HEK293 (cell line): ENCODE measurements at regions not wholly inside any gene's neighbourhood (a gene's known extent, or its start where the extent isn't known, plus 50 kb on each side); places are given as distances from the start of the nearest gene placed in this dataset.

Experiments used
- CTCF ChIA-PET: fragments of 350-600 bp; formaldehyde crosslinking; extraction: SDS; loops from one replicate; lab custom pipeline; 2021; ENCODE audit warnings: antibody characterized with exemption; lab: Yijun Ruan, JAX
- POLR2A ChIA-PET: fragments of 300-600 bp; formaldehyde crosslinking; extraction: SDS; loops from one replicate; lab custom pipeline; 2020; ENCODE audit warnings: antibody characterized with exemption, inconsistent platforms; lab: Yijun Ruan, JAX
- H3K27ac ChIP-seq: fragments of 200-500 bp; sonication (Bioruptor generic); 2 replicates; pipeline ENCODE4 v1.5.1; 2014; ENCODE audit warnings: low read depth, low read length, control low read depth, inconsistent platforms; ENCODE audit errors: extremely low read depth
- H3K36me3 ChIP-seq, 2 experiments: fragments of 200-500 bp in 1 of 2; sonication (Bioruptor generic) in 1 of 2; 1 replicate in 1 of 2; 2 replicates in 1 of 2; pipeline ENCODE4 v1.5.1; 2014 to 2017; ENCODE audit warnings: inconsistent platforms in 2 of 2, low read length in 2 of 2; ENCODE audit not compliant: control insufficient read depth in 2 of 2, insufficient read depth in 1 of 2
- H3K4me1 ChIP-seq: fragments of 200-500 bp; sonication (Bioruptor generic); 2 replicates; pipeline ENCODE4 v1.5.1; 2014; ENCODE audit warnings: mild to moderate bottlenecking, low read length, inconsistent platforms; ENCODE audit not compliant: control insufficient read depth, insufficient read depth
- H3K4me3 ChIP-seq: 2 replicates; pipeline ENCODE4 v1.5.1; 2011; ENCODE audit warnings: low read depth, mild to moderate bottlenecking, control low read depth, low read length, moderate library complexity
- H3K9me3 ChIP-seq: fragments of 200-500 bp; sonication (Bioruptor generic); 2 replicates; pipeline ENCODE4 v1.5.1; 2014; ENCODE audit warnings: low read depth, low read length, inconsistent platforms; ENCODE audit not compliant: control insufficient read depth, insufficient read depth
- CTCF ChIP-seq: fragments of 450-650 bp; formaldehyde crosslinking; IDR thresholded peaks from 2 replicates; pipeline ENCODE4 v1.5.1; 2016; ENCODE audit warnings: missing biosample characterization, missing genetic modification characterization
- GLI4 ChIP-seq: fragments of 450-650 bp; formaldehyde crosslinking; IDR thresholded peaks from 2 replicates; pipeline ENCODE4 v1.5.1; 2016; ENCODE audit warnings: missing biosample characterization, missing genetic modification characterization
- HOXD13 ChIP-seq: sonication (generic); formaldehyde crosslinking; IDR thresholded peaks from 2 replicates; pipeline ENCODE4 v1.8.0; 2022; ENCODE audit warnings: missing genetic modification reagents, borderline replicate concordance
- KLF1 ChIP-seq: fragments of 450-650 bp; formaldehyde crosslinking; IDR thresholded peaks from 2 replicates; pipeline ENCODE4 v1.5.1; 2016; ENCODE audit warnings: missing biosample characterization, missing genetic modification characterization
- PRDM1 ChIP-seq: fragments of 450-650 bp; formaldehyde crosslinking; IDR thresholded peaks from 2 replicates; pipeline ENCODE4; 2016; ENCODE audit warnings: missing biosample characterization, missing genetic modification characterization
- PRDM6 ChIP-seq: fragments of 450-650 bp; formaldehyde crosslinking; IDR thresholded peaks from 2 replicates; pipeline ENCODE4 v1.5.1; 2017; ENCODE audit warnings: missing biosample characterization, missing genetic modification characterization
- REST ChIP-seq: fragments of 450-650 bp; formaldehyde crosslinking; IDR thresholded peaks from 2 replicates; pipeline ENCODE4 v1.5.1; 2016; ENCODE audit warnings: missing biosample characterization, missing genetic modification characterization
- SETDB1 ChIP-seq: IDR thresholded peaks from one replicate; pipeline ENCODE4 v1.6.1; 2017; ENCODE audit warnings: mild to moderate bottlenecking, low read length, moderate library complexity, mixed read lengths; ENCODE audit not compliant: insufficient read length
- SP2 ChIP-seq: fragments of 450-650 bp; formaldehyde crosslinking; IDR thresholded peaks from 2 replicates; pipeline ENCODE4 v1.5.1; 2016; ENCODE audit warnings: missing biosample characterization, missing genetic modification characterization
- SP7 ChIP-seq: fragments of 450-650 bp; formaldehyde crosslinking; IDR thresholded peaks from 2 replicates; pipeline ENCODE4 v1.5.1; 2016; ENCODE audit warnings: missing biosample characterization, missing genetic modification characterization
- TRIM28 ChIP-seq: IDR thresholded peaks from 2 replicates; pipeline ENCODE4 v1.6.1; 2011; ENCODE audit warnings: low read length, control low read depth, borderline replicate concordance
- ZBTB1 ChIP-seq: fragments of 450-650 bp; formaldehyde crosslinking; IDR thresholded peaks from 2 replicates; pipeline ENCODE4 v1.5.1; 2016; ENCODE audit warnings: missing biosample characterization, missing genetic modification characterization
- ZBTB17 ChIP-seq: fragments of 450-650 bp; formaldehyde crosslinking; IDR thresholded peaks from 2 replicates; pipeline ENCODE4 v1.5.1; 2016; ENCODE audit warnings: missing biosample characterization, missing genetic modification characterization
- ZNF214 ChIP-seq: fragments of 450-650 bp; formaldehyde crosslinking; IDR thresholded peaks from 2 replicates; pipeline ENCODE4 v1.5.1; 2017; ENCODE audit warnings: missing biosample characterization, mild to moderate bottlenecking, missing genetic modification characterization, borderline replicate concordance
- ZNF341 ChIP-seq: fragments of 450-650 bp; formaldehyde crosslinking; IDR thresholded peaks from 2 replicates; pipeline ENCODE4; 2016; ENCODE audit warnings: low read depth, missing biosample characterization, missing genetic modification characterization
- ZNF404 ChIP-seq: fragments of 450-650 bp; formaldehyde crosslinking; IDR thresholded peaks from 2 replicates; pipeline ENCODE4 v1.5.1; 2017; ENCODE audit warnings: missing biosample characterization, missing genetic modification characterization
- ZNF555 ChIP-seq: fragments of 450-650 bp; formaldehyde crosslinking; conservative IDR thresholded peaks from 2 replicates; pipeline ENCODE4 v1.5.1; 2017; ENCODE audit warnings: missing biosample characterization, mild to moderate bottlenecking, missing genetic modification characterization, inconsistent platforms
- ZNF621 ChIP-seq: fragments of 450-650 bp; formaldehyde crosslinking; IDR thresholded peaks from 2 replicates; pipeline ENCODE4 v1.5.1; 2017; ENCODE audit warnings: missing biosample characterization, missing genetic modification characterization
- ZNF658 ChIP-seq: fragments of 450-650 bp; formaldehyde crosslinking; IDR thresholded peaks from 2 replicates; pipeline ENCODE4; 2016; ENCODE audit warnings: missing biosample characterization, missing genetic modification characterization
- ZNF776 ChIP-seq: fragments of 450-650 bp; formaldehyde crosslinking; IDR thresholded peaks from 2 replicates; pipeline ENCODE4 v1.5.0; 2017; ENCODE audit warnings: missing biosample characterization, missing genetic modification characterization, borderline replicate concordance
- ZSCAN18 ChIP-seq: fragments of 450-650 bp; formaldehyde crosslinking; IDR thresholded peaks from 2 replicates; pipeline ENCODE4 v1.5.1; 2016; ENCODE audit warnings: missing biosample characterization, missing genetic modification characterization
- ZSCAN30 ChIP-seq: fragments of 450-650 bp; IDR thresholded peaks from 2 replicates; pipeline ENCODE4 v1.5.1; 2018; ENCODE audit warnings: missing biosample characterization, mild to moderate bottlenecking, missing genetic modification characterization, moderate library complexity

GRCh38 chr14:22513066-22513812 lies 75.8 kb downstream of the DAD1 start:
- Histone ChIP-seq H3K4me1 (peaks cover 11% of the 10 kb centered on the region), H3K36me3 (no peaks in the 10 kb centered on the region), H3K27ac (no peak overlapping the region), H3K9me3 (no peaks in the 10 kb centered on the region), H3K4me3 (no peak overlapping the region)
- CTCF ChIA-PET: interaction anchor here (0.5 to 2.8 kb wide), 3 partner anchors 40 to 1204 kb away, joined by 4 to 8 read pairs (median 4); no protein-coding TSS in a partner anchor
- no peak for TF ChIP-seq CTCF
- TF ChIP-seq ZNF658 (tag by site-specific recombination): no peak
- no peak for TF ChIP-seq GLI4 (tag by site-specific recombination)
- no peak for TF ChIP-seq ZNF341 (tag by site-specific recombination)
- TF ChIP-seq ZNF555 (tag by site-specific recombination): no peak
- POLR2A ChIA-PET: no interaction called here

- peaks cover 11% of the 10 kb centered on the region for H3K4me1 ChIP-seq
- no peak overlapping the region for H3K4me3 ChIP-seq
- H3K9me3 ChIP-seq: no peaks in the 10 kb centered on the region
- TF ChIP-seq PRDM1 (tag by site-specific recombination) (no peak), ZBTB1 (tag by site-specific recombination) (no peak), ZNF776 (no peak), TRIM28 (no peak), ZNF404 (tag by site-specific recombination) (no peak), ZSCAN18 (no peak), ZNF621 (tag by site-specific recombination) (no peak), PRDM6 (tag by site-specific recombination) (no peak)
- TF ChIP-seq, all 188 proteins: peak for 0
- Histone ChIP-seq H3K27ac (no peak overlapping the region), H3K36me3 (no peaks in the 10 kb centered on the region)
- CTCF ChIA-PET: interaction anchor here (0.6 to 2.8 kb wide), 3 partner anchors 40 to 394 kb away, joined by 4 to 8 read pairs (median 7); no protein-coding TSS in a partner anchor
- POLR2A ChIA-PET: no interaction called here
These were observed 76.8 kb downstream of the DAD1 start for GRCh38 chr14:22512106-22512814.

- Histone ChIP-seq H3K36me3 (no peaks in the 10 kb centered on the region), H3K4me3 (no peak overlapping the region), H3K4me1 (peaks cover 7% of the 10 kb centered on the region), H3K27ac (no peak overlapping the region), H3K9me3 (no peaks in the 10 kb centered on the region)
- POLR2A ChIA-PET: interaction anchor here (0.7 kb wide), 1 partner anchor 39 kb away, joined by 5 read pairs; no protein-coding TSS in a partner anchor
- CTCF ChIA-PET: interaction anchor here (0.6 to 2.8 kb wide), 7 partner anchors 10 to 476 kb away, joined by 3 to 8 read pairs (median 3); no protein-coding TSS in a partner anchor
- TF ChIP-seq ZNF658 (tag by site-specific recombination) (no peak), SETDB1 (no peak), SP2 (no peak), ZBTB17 (tag by site-specific recombination) (no peak), HOXD13 (CRISPR knock-in tag) (no peak), REST (tag by site-specific recombination) (no peak), ZSCAN30 (no peak), SP7 (no peak), ZNF214 (tag by site-specific recombination) (no peak), KLF1 (tag by site-specific recombination) (no peak)
These were observed 78.4 kb downstream of the DAD1 start for GRCh38 chr14:22510527-22511110.
